ENCODE measurements at regions not wholly inside any gene's neighbourhood (a gene's known extent, or its start where the extent isn't known, plus 50 kb on each side); places are given as distances from the start of the nearest gene placed in this dataset.

GRCh38 chr3:147937891-147938290 is 528.7 kb downstream of the ZIC1 start:
- peak; percentile 36 for TF ChIP-seq REST (IDR thresholded peaks at IDR 0.05; ENCODE audit: borderline replicate concordance)
- TF ChIP-seq MXI1 (conservative IDR thresholded peaks at IDR 0.05; ENCODE audit: poor library complexity, severe bottlenecking) = no peak
- no peak for TF ChIP-seq CTCF (IDR thresholded peaks at IDR 0.05; ENCODE audit: poor library complexity, severe bottlenecking)
- no peak for TF ChIP-seq SMC3 (conservative IDR thresholded peaks at IDR 0.05; ENCODE audit: poor library complexity)
- peak; percentile 24 for TF ChIP-seq POLR2AphosphoS5 (IDR thresholded peaks at IDR 0.05)
- no peak for TF ChIP-seq EZH2 (IDR thresholded peaks at IDR 0.05; ENCODE audit: borderline replicate concordance, insufficient read depth, low read length, poor library complexity, severe bottlenecking)
- no peak for TF ChIP-seq RAD21 (conservative IDR thresholded peaks at IDR 0.05)
- no peak for TF ChIP-seq EP300 (conservative IDR thresholded peaks at IDR 0.05; ENCODE audit: poor library complexity, severe bottlenecking)
- no peak for TF ChIP-seq TAF1 (IDR thresholded peaks at IDR 0.05; ENCODE audit: low read depth)
